ENCODE measurements at regions not wholly inside any gene's neighbourhood (a gene's known extent, or its start where the extent isn't known, plus 50 kb on each side); places are given as distances from the start of the nearest gene placed in this dataset.

GRCh38 chr15:98163319-98164045 lies 203.0 kb downstream of the ARRDC4 start:
- ATAC-seq = no peak
- TF ChIP-seq CTCF (IDR thresholded peaks at IDR 0.05) = no peak
- H3K9me3 ChIP-seq = no peaks in the 10 kb centered on the region
- no peaks in the 10 kb centered on the region for H3K36me3 ChIP-seq (ENCODE audit: low read depth)
- H3K4me1 ChIP-seq (ENCODE audit: low read depth) = no peaks in the 10 kb centered on the region
- no peak for DNase-seq
- intact Hi-C loops (cut with DNase I, micrococcal nuclease) = no loop called here
- no peak overlapping the region for H3K4me3 ChIP-seq

- intact Hi-C loops (cut with DNase I, micrococcal nuclease) = no loop called here
- no peak for DNase-seq
Observed at GRCh38 chr15:98164571-98164970, 204.1 kb downstream of the ARRDC4 start.

GRCh38 chr15:98164986-98165385 lies 204.5 kb downstream of the ARRDC4 start:
- DNase-seq (no peak), ATAC-seq (no peak)
- intact Hi-C loops (cut with DNase I, micrococcal nuclease) = no loop called here
- no peaks in the 10 kb centered on the region for H3K4me1 ChIP-seq (ENCODE audit: low read depth)
- no peak for TF ChIP-seq CTCF (IDR thresholded peaks at IDR 0.05)
- H3K4me3 ChIP-seq = no peak overlapping the region
- no peaks in the 10 kb centered on the region for H3K9me3 ChIP-seq
- H3K36me3 ChIP-seq (ENCODE audit: low read depth) = no peaks in the 10 kb centered on the region

More at GRCh38 chr15:98164571-98164970, 204.1 kb downstream of the ARRDC4 start:
- Histone ChIP-seq H3K9me3 (no peaks in the 10 kb centered on the region), H3K36me3 (ENCODE audit: low read depth) (no peaks in the 10 kb centered on the region), H3K4me3 (no peak overlapping the region), H3K4me1 (ENCODE audit: low read depth) (no peaks in the 10 kb centered on the region)
- no peak for ATAC-seq
- TF ChIP-seq CTCF (IDR thresholded peaks at IDR 0.05) = no peak

GRCh38 chr15:98167722-98168268 lies 207.3 kb downstream of the ARRDC4 start:
- ATAC-seq (no peak), DNase-seq (no peak)
- no peak for TF ChIP-seq CTCF (IDR thresholded peaks at IDR 0.05)

GRCh38 chr15:98169551-98169950 lies 209.0 kb downstream of the ARRDC4 start:
- no peak for DNase-seq
- Histone ChIP-seq H3K36me3 (ENCODE audit: low read depth) (no peaks in the 10 kb centered on the region), H3K9me3 (no peaks in the 10 kb centered on the region), H3K4me3 (no peak overlapping the region), H3K4me1 (ENCODE audit: low read depth) (no peaks in the 10 kb centered on the region)
- no peak for ATAC-seq
- TF ChIP-seq CTCF (IDR thresholded peaks at IDR 0.05) = no peak
- intact Hi-C loops (cut with DNase I, micrococcal nuclease) = no loop called here

More at GRCh38 chr15:98167722-98168268, 207.3 kb downstream of the ARRDC4 start:
- Histone ChIP-seq H3K9me3 (no peaks in the 10 kb centered on the region), H3K4me3 (no peak overlapping the region), H3K4me1 (ENCODE audit: low read depth) (no peaks in the 10 kb centered on the region), H3K36me3 (ENCODE audit: low read depth) (no peaks in the 10 kb centered on the region)
- intact Hi-C loops (cut with DNase I, micrococcal nuclease) = no loop called here
